ENCODE measurements at regions not wholly inside any gene's neighbourhood (a gene's known extent, or its start where the extent isn't known, plus 50 kb on each side); places are given as distances from the start of the nearest gene placed in this dataset.

DNA sequence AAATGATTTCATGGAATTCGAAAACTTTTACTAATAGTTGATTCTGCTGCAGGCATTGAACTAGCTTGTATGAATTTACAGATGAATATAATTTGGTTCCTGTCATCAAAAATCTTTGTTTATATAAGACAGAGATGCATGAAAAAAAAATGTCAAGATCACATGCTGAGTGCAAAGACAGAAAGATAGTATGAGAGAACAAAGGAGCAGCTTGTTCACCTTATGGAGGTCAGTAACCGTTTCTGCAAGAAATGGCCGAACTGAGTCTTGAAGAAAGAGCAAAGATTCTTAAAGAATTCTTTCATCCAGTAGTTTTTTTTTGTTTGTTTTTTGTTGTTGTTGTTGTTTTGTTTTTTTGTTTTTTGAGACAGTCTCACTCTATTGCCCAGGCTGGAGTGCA lies 450.6 kb downstream of the TUSC7 start:
- H3K36me3 ChIP-seq (replicated peaks; ENCODE audit: insufficient read depth, low read length) = no peaks in the 10 kb centered on the region
- TF ChIP-seq, protein P1, sequence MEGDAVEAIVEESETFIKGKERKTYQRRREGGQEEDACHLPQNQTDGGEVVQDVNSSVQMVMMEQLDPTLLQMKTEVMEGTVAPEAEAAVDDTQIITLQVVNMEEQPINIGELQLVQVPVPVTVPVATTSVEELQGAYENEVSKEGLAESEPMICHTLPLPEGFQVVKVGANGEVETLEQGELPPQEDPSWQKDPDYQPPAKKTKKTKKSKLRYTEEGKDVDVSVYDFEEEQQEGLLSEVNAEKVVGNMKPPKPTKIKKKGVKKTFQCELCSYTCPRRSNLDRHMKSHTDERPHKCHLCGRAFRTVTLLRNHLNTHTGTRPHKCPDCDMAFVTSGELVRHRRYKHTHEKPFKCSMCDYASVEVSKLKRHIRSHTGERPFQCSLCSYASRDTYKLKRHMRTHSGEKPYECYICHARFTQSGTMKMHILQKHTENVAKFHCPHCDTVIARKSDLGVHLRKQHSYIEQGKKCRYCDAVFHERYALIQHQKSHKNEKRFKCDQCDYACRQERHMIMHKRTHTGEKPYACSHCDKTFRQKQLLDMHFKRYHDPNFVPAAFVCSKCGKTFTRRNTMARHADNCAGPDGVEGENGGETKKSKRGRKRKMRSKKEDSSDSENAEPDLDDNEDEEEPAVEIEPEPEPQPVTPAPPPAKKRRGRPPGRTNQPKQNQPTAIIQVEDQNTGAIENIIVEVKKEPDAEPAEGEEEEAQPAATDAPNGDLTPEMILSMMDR (IDR thresholded peaks at IDR 0.05; ENCODE audit: low read length) = no peak
- TF ChIP-seq EZH2 (optimal IDR thresholded peaks at IDR 0.05; ENCODE audit: low read depth, low read length) = no peak
- no peak for TF ChIP-seq EZH2phosphoT487 (IDR thresholded peaks at IDR 0.05; ENCODE audit: low read length)
- no peak for DNase-seq

DNA sequence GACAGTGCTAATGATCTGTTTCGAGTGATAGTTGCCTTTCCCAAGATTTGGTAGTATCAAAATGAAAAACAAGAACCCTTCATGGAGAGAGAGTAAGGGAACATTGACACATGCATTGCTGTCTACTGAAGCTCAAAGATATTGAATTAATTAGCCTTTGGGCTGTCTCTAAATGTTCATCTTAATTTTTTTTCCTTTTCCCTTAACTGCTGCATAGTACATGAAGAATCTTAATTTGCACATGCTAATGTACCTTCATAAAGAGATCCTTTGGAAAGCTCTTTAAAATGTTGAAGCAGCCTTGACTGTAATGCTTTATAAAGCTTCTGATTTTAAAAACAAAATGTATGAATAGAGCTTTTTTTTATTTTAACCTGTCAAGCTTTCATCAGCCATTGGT lies 452.2 kb downstream of the TUSC7 start:
- DNase-seq = no peak
- Histone ChIP-seq H3K27ac (ENCODE audit: low read length) (no peak overlapping the region), H3K9me2 (replicated peaks; ENCODE audit: insufficient read depth, low read length) (no peaks in the 10 kb centered on the region), H3K36me3 (replicated peaks; ENCODE audit: insufficient read depth, low read length) (no peaks in the 10 kb centered on the region), H3K9me3 (replicated peaks; ENCODE audit: insufficient read depth, low read length) (no peaks in the 10 kb centered on the region), H3K4me1 (ENCODE audit: low read length) (no peaks in the 10 kb centered on the region), H2AFZ (ENCODE audit: low read length) (no peak overlapping the region), H3K4me3 (ENCODE audit: low read length) (no peak overlapping the region), H3K9ac (ENCODE audit: low read length) (no peak overlapping the region), H4K20me1 (ENCODE audit: insufficient read depth, low read length) (no peaks in the 10 kb centered on the region), H3K27me3 (replicated peaks; ENCODE audit: insufficient read depth, low read length) (no peaks in the 10 kb centered on the region), H3K4me2 (ENCODE audit: low read depth, low read length) (no peak overlapping the region), H3K79me2 (ENCODE audit: low read length) (no peaks in the 10 kb centered on the region), H3F3A (ENCODE audit: insufficient read depth, low read length) (no peaks in the 10 kb centered on the region)
- TF ChIP-seq EZH2phosphoT487 (IDR thresholded peaks at IDR 0.05; ENCODE audit: low read length) = no peak
- TF ChIP-seq EZH2 (optimal IDR thresholded peaks at IDR 0.05; ENCODE audit: low read depth, low read length) = no peak
- TF ChIP-seq, protein P1 (IDR thresholded peaks at IDR 0.05; ENCODE audit: low read length) = no peak

More for the DNA sequence above, 450.6 kb downstream of the TUSC7 start:
- H3K4me1 ChIP-seq (ENCODE audit: low read length) = no peaks in the 10 kb centered on the region
- no peak overlapping the region for H2AFZ ChIP-seq (ENCODE audit: low read length)
- H3K9me3 ChIP-seq (replicated peaks; ENCODE audit: insufficient read depth, low read length) = no peaks in the 10 kb centered on the region
- H3F3A ChIP-seq (ENCODE audit: insufficient read depth, low read length) = no peaks in the 10 kb centered on the region
- no peaks in the 10 kb centered on the region for H3K9me2 ChIP-seq (replicated peaks; ENCODE audit: insufficient read depth, low read length)
- no peak overlapping the region for H3K27ac ChIP-seq (ENCODE audit: low read length)
- no peaks in the 10 kb centered on the region for H3K27me3 ChIP-seq (replicated peaks; ENCODE audit: insufficient read depth, low read length)
- no peaks in the 10 kb centered on the region for H4K20me1 ChIP-seq (ENCODE audit: insufficient read depth, low read length)
- H3K9ac ChIP-seq (ENCODE audit: low read length) = no peak overlapping the region
- H3K4me3 ChIP-seq (ENCODE audit: low read length) = no peak overlapping the region
- no peaks in the 10 kb centered on the region for H3K79me2 ChIP-seq (ENCODE audit: low read length)
- H3K4me2 ChIP-seq (ENCODE audit: low read depth, low read length) = no peak overlapping the region

DNA sequence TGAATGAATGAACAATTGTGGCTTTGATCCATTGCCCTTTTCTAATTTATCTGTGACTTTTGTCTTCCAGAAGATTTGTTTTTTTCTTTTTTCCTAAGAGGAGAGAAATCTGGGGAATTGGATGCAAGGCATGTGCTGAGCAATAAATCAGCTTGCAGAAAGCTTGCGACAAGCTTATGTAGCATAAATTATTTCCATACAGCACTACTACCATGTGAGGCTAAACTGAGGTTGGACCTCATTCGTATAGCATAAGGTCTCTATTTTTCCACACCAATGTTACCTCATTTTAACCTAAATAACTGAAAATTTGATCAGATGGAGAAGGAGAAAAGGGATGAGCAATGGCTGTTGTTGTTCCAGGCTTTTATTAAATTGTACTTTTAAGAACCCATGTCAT lies 455.6 kb downstream of the TUSC7 start:
- Histone ChIP-seq H3K9me2 (replicated peaks; ENCODE audit: insufficient read depth, low read length) (no peaks in the 10 kb centered on the region), H3K9ac (ENCODE audit: low read length) (no peak overlapping the region), H3K79me2 (ENCODE audit: low read length) (no peaks in the 10 kb centered on the region), H3K9me3 (replicated peaks; ENCODE audit: insufficient read depth, low read length) (no peaks in the 10 kb centered on the region), H3F3A (ENCODE audit: insufficient read depth, low read length) (no peaks in the 10 kb centered on the region), H2AFZ (ENCODE audit: low read length) (no peak overlapping the region), H3K4me2 (ENCODE audit: low read depth, low read length) (no peak overlapping the region), H3K27ac (ENCODE audit: low read length) (no peak overlapping the region), H3K4me3 (ENCODE audit: low read length) (no peak overlapping the region), H4K20me1 (ENCODE audit: insufficient read depth, low read length) (no peaks in the 10 kb centered on the region), H3K36me3 (replicated peaks; ENCODE audit: insufficient read depth, low read length) (no peaks in the 10 kb centered on the region), H3K27me3 (replicated peaks; ENCODE audit: insufficient read depth, low read length) (no peaks in the 10 kb centered on the region), H3K4me1 (ENCODE audit: low read length) (no peaks in the 10 kb centered on the region)
- no peak for DNase-seq
- TF ChIP-seq, protein P1 (IDR thresholded peaks at IDR 0.05; ENCODE audit: low read length) = no peak
- TF ChIP-seq EZH2phosphoT487 (IDR thresholded peaks at IDR 0.05; ENCODE audit: low read length) (no peak), EZH2 (optimal IDR thresholded peaks at IDR 0.05; ENCODE audit: low read depth, low read length) (no peak)

Data from MM.1S (cell line).